H9 (cell line): ENCODE measurements at regions not wholly inside any gene's neighbourhood (a gene's known extent, or its start where the extent isn't known, plus 50 kb on each side); places are given as distances from the start of the nearest gene placed in this dataset.

Experiments
- DNase-seq: peaks from one replicate; pipeline ENCODE4 v3.0.0-alpha.2; 2017
- H2AFZ ChIP-seq: one replicate; pipeline ENCODE4 v1.6.1; 2013; ENCODE audit warnings: mild to moderate bottlenecking, low read length, control low read depth, moderate library complexity
- H2AK5ac ChIP-seq: 2 replicates; pipeline ENCODE4 v1.6.1; 2013; ENCODE audit warnings: low read length, control low read depth, mixed read lengths; ENCODE audit not compliant: insufficient read length
- H2BK120ac ChIP-seq: one replicate; pipeline ENCODE4 v1.6.1; 2013; ENCODE audit warnings: low read depth, mild to moderate bottlenecking, low read length, control low read depth, inconsistent platforms; ENCODE audit not compliant: poor library complexity, severe bottlenecking
- H2BK12ac ChIP-seq: 2 replicates; pipeline ENCODE4 v1.6.1; 2013; ENCODE audit warnings: low read length, control low read depth, mixed read lengths, low read depth; ENCODE audit not compliant: insufficient read length
- H2BK15ac ChIP-seq: 2 replicates; pipeline ENCODE4 v1.6.1; 2013; ENCODE audit warnings: low read depth, low read length, control low read depth
- H2BK20ac ChIP-seq: one replicate; pipeline ENCODE4 v1.6.1; 2013; ENCODE audit warnings: low read depth, mild to moderate bottlenecking, low read length, control low read depth, inconsistent platforms; ENCODE audit not compliant: poor library complexity, severe bottlenecking
- H2BK5ac ChIP-seq: 2 replicates; pipeline ENCODE4 v1.6.1; 2013; ENCODE audit warnings: low read length, control low read depth, mixed read lengths; ENCODE audit not compliant: insufficient read length
- H3K14ac ChIP-seq: 2 replicates; pipeline ENCODE4 v1.6.1; 2013; ENCODE audit warnings: low read length, control low read depth; ENCODE audit not compliant: insufficient read depth
- H3K18ac ChIP-seq: 2 replicates; pipeline ENCODE4 v1.6.1; 2013; ENCODE audit warnings: low read depth, mild to moderate bottlenecking, mixed read lengths, low read length, control low read depth; ENCODE audit not compliant: insufficient read length
- H3K23ac ChIP-seq: 2 replicates; pipeline ENCODE4 v1.6.1; 2013; ENCODE audit warnings: low read length, control low read depth, mixed read lengths, low read depth; ENCODE audit not compliant: insufficient read length
- H3K23me2 ChIP-seq: 2 replicates; pipeline ENCODE4 v1.6.1; 2013; ENCODE audit warnings: low read depth, mild to moderate bottlenecking, mixed read lengths, low read length, control low read depth; ENCODE audit not compliant: insufficient read length, poor library complexity, severe bottlenecking
- H3K27ac ChIP-seq: 2 replicates; pipeline ENCODE4 v1.5.1; 2013; ENCODE audit warnings: low read length, control low read depth, mixed read lengths, low read depth; ENCODE audit not compliant: insufficient read length
- H3K27me3 ChIP-seq: 2 replicates; pipeline ENCODE4 v1.6.1; 2013; ENCODE audit warnings: low read length, control low read depth, inconsistent platforms; ENCODE audit not compliant: insufficient read depth
- H3K4ac ChIP-seq: 2 replicates; pipeline ENCODE4 v1.6.1; 2013; ENCODE audit warnings: low read depth, mild to moderate bottlenecking, control low read depth, inconsistent platforms, low read length, moderate library complexity
- H3K4me1 ChIP-seq: 2 replicates; pipeline ENCODE4 v1.6.1; 2013; ENCODE audit warnings: low read length, control low read depth, inconsistent platforms; ENCODE audit not compliant: insufficient read depth
- H3K4me2 ChIP-seq: 2 replicates; pipeline ENCODE4 v1.6.1; 2013; ENCODE audit warnings: low read length, control low read depth, mixed read lengths; ENCODE audit not compliant: insufficient read length, insufficient read depth
- H3K56ac ChIP-seq: 2 replicates; pipeline ENCODE4 v1.6.1; 2013; ENCODE audit warnings: low read depth, mild to moderate bottlenecking, mixed read lengths, low read length, control low read depth; ENCODE audit not compliant: insufficient read length
- H3K79me1 ChIP-seq: 2 replicates; pipeline ENCODE4 v1.6.1; 2013; ENCODE audit warnings: low read depth, mild to moderate bottlenecking, moderate library complexity, low read length, control low read depth, inconsistent platforms; ENCODE audit not compliant: insufficient read depth, poor library complexity, severe bottlenecking
- H3K79me2 ChIP-seq: 2 replicates; pipeline ENCODE4 v1.6.1; 2013; ENCODE audit warnings: low read length, control low read depth, inconsistent platforms; ENCODE audit not compliant: insufficient read depth
- H3K9ac ChIP-seq: 2 replicates; pipeline ENCODE4 v1.6.1; 2013; ENCODE audit warnings: low read length, control low read depth, mixed read lengths; ENCODE audit not compliant: insufficient read length; ENCODE audit errors: extremely low read depth
- H3K9me3 ChIP-seq: one replicate; pipeline ENCODE4 v1.6.1; 2013; ENCODE audit warnings: low read depth, low read length, inconsistent platforms; ENCODE audit not compliant: control insufficient read depth
- H3T11ph ChIP-seq: one replicate; pipeline ENCODE4 v1.6.1; 2013; ENCODE audit warnings: mild to moderate bottlenecking, low read length, control low read depth, inconsistent platforms
- H4K20me1 ChIP-seq: one replicate; pipeline ENCODE4 v1.6.1; 2013; ENCODE audit not compliant: control insufficient read depth, insufficient read length, insufficient read depth
- H4K5ac ChIP-seq: 2 replicates; pipeline ENCODE4 v1.6.1; 2013; ENCODE audit warnings: low read depth, mild to moderate bottlenecking, mixed read lengths, low read length, control low read depth; ENCODE audit not compliant: insufficient read length
- H4K8ac ChIP-seq: replicated peaks from 2 replicates; pipeline ENCODE4 v1.6.1; 2013; ENCODE audit warnings: low read length, control low read depth, mixed read lengths, low read depth; ENCODE audit not compliant: insufficient read length
- H4K91ac ChIP-seq: 2 replicates; pipeline ENCODE4 v1.6.1; 2013; ENCODE audit warnings: low read depth, mild to moderate bottlenecking, moderate library complexity, mixed read lengths, low read length, control low read depth; ENCODE audit not compliant: insufficient read length
- H3K27ac Mint-ChIP-seq, 3 experiments: 2 replicates in 2 of 3; 3 replicates in 1 of 3; pipeline ENCODE4 v1.8.0; 2020 to 2021; ENCODE audit warnings: mixed read lengths in 3 of 3, mild to moderate bottlenecking in 1 of 3, moderate library complexity in 1 of 3
- H3K27me3 Mint-ChIP-seq: 2 replicates; pipeline ENCODE4 v1.8.0; 2021; ENCODE audit warnings: low read depth, mild to moderate bottlenecking, moderate library complexity, mixed read lengths
- H3K36me3 Mint-ChIP-seq, 3 experiments: 2 replicates in 2 of 3; 3 replicates in 1 of 3; pipeline ENCODE4 v1.8.0; 2020 to 2021; ENCODE audit warnings: low read depth in 3 of 3, mixed read lengths in 3 of 3; ENCODE audit not compliant: insufficient read depth in 1 of 3
- H3K4me1 Mint-ChIP-seq, 2 experiments: 2 replicates each; pipeline ENCODE4 v1.8.0; 2020; ENCODE audit warnings: mixed read lengths in 2 of 2
- H3K4me3 Mint-ChIP-seq, 2 experiments: 2 replicates in 1 of 2; 3 replicates in 1 of 2; pipeline ENCODE4 v1.8.0; 2020 to 2021; ENCODE audit warnings: mild to moderate bottlenecking in 2 of 2, mixed read lengths in 2 of 2, moderate library complexity in 1 of 2
- H3K9me3 Mint-ChIP-seq, 2 experiments: 2 replicates in 1 of 2; 3 replicates in 1 of 2; pipeline ENCODE4 v1.8.0; 2020; ENCODE audit warnings: mild to moderate bottlenecking in 2 of 2, mixed read lengths in 2 of 2, moderate library complexity in 1 of 2
- WGBS: extraction: QIAGEN DNeasy Blood & Tissue Kit; methylation state at CpG from one replicate; pipeline ENCODE4 v1.1.7; 2013; ENCODE audit warnings: missing lambda C conversion rate, low lambda C conversion rate, mixed read lengths; ENCODE audit not compliant: insufficient read length; ENCODE audit errors: extremely low coverage; 5-methylcytosine and 5-hydroxymethylcytosine counted together
- TF ChIP-seq, protein P1 (sequence below): fragments of 200-600 bp; sonication (generic); conservative IDR thresholded peaks from 3 replicates; pipeline ENCODE4 v1.8.0; 2021; ENCODE audit warnings: antibody characterized with exemption, mild to moderate bottlenecking

- Histone ChIP-seq H3K79me2 (no peaks in the 10 kb centered on the region), H3K27ac (no peak overlapping the region), H3K18ac (no peak overlapping the region), H3K23ac (no peak overlapping the region), H3K9me3 (no peaks in the 10 kb centered on the region), H2AFZ (no peak overlapping the region), H3K4ac (no peak overlapping the region), H3K23me2 (no peaks in the 10 kb centered on the region), H3K27me3 (no peaks in the 10 kb centered on the region), H4K5ac (no peak overlapping the region), H4K8ac (no peak overlapping the region), H2BK120ac (no peak overlapping the region), H3K79me1 (no peaks in the 10 kb centered on the region), H4K20me1 (no peaks in the 10 kb centered on the region), H3K4me2 (no peak overlapping the region), H3K56ac (no peak overlapping the region), H2BK12ac (no peak overlapping the region), H4K91ac (no peak overlapping the region), H3K4me1 (no peaks in the 10 kb centered on the region), H2BK15ac (no peak overlapping the region), H2BK5ac (no peak overlapping the region), H2BK20ac (no peak overlapping the region), H3K14ac (no peak overlapping the region), H3K9ac (no peak overlapping the region), H3T11ph (no peak overlapping the region), H2AK5ac (no peak overlapping the region)
- no peak for DNase-seq
- Mint-ChIP-seq H3K36me3 (no peaks in the 10 kb centered on the region), H3K27ac (no peak overlapping the region), H3K9me3 (peaks cover 3 to 8% of the 10 kb centered on the region in 2 experiments; a peak in 3 of 5 replicates), H3K4me3 (no peak overlapping the region), H3K4me1 (peaks cover 3 to 5% of the 10 kb centered on the region in 2 experiments), H3K27me3 (peaks cover 1% of the 10 kb centered on the region; the same call in 1 of the 2 replicates)
- TF ChIP-seq, protein P1, sequence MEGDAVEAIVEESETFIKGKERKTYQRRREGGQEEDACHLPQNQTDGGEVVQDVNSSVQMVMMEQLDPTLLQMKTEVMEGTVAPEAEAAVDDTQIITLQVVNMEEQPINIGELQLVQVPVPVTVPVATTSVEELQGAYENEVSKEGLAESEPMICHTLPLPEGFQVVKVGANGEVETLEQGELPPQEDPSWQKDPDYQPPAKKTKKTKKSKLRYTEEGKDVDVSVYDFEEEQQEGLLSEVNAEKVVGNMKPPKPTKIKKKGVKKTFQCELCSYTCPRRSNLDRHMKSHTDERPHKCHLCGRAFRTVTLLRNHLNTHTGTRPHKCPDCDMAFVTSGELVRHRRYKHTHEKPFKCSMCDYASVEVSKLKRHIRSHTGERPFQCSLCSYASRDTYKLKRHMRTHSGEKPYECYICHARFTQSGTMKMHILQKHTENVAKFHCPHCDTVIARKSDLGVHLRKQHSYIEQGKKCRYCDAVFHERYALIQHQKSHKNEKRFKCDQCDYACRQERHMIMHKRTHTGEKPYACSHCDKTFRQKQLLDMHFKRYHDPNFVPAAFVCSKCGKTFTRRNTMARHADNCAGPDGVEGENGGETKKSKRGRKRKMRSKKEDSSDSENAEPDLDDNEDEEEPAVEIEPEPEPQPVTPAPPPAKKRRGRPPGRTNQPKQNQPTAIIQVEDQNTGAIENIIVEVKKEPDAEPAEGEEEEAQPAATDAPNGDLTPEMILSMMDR: no peak
- no CpG with 5 or more reads among the region's 11 CpGs for WGBS
Observed at GRCh38 chr6:169920359-169921020, 169.1 kb downstream of the ERMARD start.
